Epithelial cell of esophagus (primary cell): ENCODE measurements at regions not wholly inside any gene's neighbourhood (a gene's known extent, or its start where the extent isn't known, plus 50 kb on each side); places are given as distances from the start of the nearest gene placed in this dataset.

Experiments
- DNase-seq: peaks from one replicate; pipeline ENCODE4 v3.0.0; 2010; ENCODE audit warnings: low read depth
- H3K4me3 ChIP-seq: 2 replicates; pipeline ENCODE4 v1.5.1; 2011; ENCODE audit warnings: mild to moderate bottlenecking, low read length, control low read depth
- TF ChIP-seq, protein P1 (sequence below): IDR thresholded peaks from 2 replicates; pipeline ENCODE4 v1.5.1; 2011; ENCODE audit warnings: low read depth, mild to moderate bottlenecking, low read length, control low read depth, inconsistent platforms; ENCODE audit not compliant: insufficient read depth; ENCODE audit errors: missing control alignments

DNA sequence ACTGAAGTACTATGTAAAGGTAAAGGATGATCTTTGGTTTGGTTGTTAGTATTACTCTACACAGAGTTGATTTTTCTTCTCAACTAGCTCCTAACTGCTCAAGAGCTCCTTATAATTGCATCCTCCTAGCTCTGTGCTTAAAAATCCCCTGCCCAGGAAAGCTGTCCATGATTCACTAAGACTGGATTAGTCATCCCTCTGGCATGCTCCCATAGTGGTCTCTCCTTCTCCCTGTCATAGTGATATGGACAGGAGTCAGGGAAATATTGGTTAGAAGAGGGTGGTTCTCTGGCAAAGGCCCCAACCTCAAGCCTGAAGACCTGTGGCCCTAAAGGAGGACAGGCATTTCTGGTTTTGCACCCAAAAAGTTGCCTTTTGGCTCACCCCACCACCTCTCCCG lies 242.3 kb upstream of the KCNIP4 start:
- peak; percentile 69 for DNase-seq
- H3K4me3 ChIP-seq: no peak overlapping the region
- TF ChIP-seq, protein P1, sequence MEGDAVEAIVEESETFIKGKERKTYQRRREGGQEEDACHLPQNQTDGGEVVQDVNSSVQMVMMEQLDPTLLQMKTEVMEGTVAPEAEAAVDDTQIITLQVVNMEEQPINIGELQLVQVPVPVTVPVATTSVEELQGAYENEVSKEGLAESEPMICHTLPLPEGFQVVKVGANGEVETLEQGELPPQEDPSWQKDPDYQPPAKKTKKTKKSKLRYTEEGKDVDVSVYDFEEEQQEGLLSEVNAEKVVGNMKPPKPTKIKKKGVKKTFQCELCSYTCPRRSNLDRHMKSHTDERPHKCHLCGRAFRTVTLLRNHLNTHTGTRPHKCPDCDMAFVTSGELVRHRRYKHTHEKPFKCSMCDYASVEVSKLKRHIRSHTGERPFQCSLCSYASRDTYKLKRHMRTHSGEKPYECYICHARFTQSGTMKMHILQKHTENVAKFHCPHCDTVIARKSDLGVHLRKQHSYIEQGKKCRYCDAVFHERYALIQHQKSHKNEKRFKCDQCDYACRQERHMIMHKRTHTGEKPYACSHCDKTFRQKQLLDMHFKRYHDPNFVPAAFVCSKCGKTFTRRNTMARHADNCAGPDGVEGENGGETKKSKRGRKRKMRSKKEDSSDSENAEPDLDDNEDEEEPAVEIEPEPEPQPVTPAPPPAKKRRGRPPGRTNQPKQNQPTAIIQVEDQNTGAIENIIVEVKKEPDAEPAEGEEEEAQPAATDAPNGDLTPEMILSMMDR: no peak

DNA sequence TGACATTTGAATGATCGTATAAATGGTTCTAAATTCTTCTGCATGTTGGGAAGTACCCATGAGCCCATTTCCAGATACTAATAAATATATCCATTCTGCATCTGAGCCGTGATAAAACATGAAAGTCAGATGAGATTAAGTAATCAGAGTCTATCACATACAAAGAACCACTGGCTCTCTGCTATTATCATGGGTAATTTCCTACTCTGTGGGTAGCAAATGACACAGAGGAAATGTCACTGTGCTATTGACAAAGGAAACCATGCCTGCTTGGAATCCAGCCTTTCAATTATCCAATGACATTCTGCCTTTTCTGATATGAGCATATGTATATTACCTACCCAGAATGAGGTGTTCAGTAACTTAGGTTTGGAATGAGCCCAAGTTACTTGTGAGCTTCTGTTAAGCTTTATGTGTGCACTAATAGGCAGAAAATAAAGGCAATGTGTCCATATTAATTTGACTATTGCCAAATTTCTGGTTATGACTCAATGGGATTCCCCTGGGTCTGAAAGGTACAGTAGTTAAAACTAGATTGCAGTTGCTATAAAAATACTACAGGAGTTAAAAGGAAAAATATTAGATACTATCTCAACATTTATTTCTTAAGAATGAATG lies 238.7 kb upstream of the KCNIP4 start:
- TF ChIP-seq, protein P1: no peak
- DNase-seq: peak; percentile 31
- no peak overlapping the region for H3K4me3 ChIP-seq

DNA sequence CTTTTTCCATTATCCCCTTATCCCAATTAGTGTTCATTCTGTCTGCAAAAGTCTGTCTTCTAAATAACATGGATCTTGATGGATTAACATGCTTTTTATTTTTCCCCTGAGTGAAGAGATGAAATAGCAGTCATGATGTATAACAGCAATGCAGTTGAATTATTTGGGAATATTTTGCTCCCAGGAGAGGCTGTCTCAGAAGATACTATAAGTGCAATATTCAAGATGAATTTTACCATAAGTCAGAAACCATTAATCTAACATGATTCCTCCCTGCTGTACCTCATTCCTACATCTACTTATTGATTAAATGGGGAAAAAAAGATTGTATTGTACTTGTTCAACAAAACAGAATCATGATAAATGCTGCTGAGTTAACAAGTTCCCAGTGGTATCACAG lies 233.2 kb upstream of the KCNIP4 start:
- no peak overlapping the region for H3K4me3 ChIP-seq
- TF ChIP-seq, protein P1: no peak
- DNase-seq: no peak

DNA sequence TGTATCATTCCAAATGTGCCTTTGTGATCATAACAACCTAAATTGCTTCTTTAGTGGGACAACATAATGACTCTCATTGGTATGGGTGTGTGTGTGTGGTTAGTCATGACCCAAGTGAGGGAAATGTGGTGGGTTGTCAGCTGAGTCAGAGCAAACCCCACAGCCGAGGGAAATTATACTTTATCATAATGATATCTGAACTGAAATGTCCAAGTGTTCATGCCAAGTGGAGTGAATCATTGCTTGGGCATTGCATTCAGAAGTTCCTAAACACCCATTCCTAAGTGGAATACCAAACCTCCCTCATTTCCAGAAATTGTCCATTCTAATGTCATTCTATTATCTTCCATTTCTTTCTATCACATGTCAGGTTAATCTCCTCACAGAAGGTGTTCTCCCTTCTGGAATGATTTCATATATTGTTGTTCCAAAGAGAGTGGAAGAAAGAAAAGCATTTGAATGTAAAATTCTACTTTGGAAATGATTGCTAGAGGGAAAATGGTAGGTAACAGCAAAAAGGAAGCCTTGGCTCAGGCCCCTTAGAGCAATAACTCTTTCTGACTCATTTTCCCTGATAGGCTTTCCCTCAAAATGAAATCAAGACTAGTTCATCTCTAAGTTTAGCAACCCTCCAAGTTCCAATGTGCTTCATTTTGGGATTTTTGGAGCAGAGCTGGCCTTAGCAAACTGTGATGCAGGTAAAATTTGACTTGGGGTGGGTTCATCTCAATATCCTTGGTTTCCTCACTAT lies 230.7 kb upstream of the KCNIP4 start:
- H3K4me3 ChIP-seq: no peak overlapping the region
- TF ChIP-seq, protein P1: no peak
- DNase-seq: peak; percentile 79

DNA sequence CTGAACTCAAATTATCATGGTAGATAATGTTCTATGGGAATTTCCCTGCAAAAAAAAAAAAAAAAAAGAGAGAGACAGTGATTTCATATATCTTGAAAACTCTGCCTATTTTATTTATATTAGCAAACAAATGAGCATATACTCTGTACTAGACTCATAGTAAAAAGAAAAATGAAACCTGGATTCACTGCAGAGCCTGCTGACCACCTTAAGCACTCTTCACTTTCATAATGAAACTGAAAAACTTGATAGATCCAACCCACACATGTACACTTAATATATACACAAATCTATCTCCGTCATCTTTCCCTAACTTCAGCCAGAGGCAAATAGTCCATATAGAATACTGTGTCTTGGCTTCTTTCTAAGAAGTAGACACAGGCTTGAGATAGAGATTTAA lies 226.1 kb upstream of the KCNIP4 start:
- no peak overlapping the region for H3K4me3 ChIP-seq
- TF ChIP-seq, protein P1: no peak

DNA sequence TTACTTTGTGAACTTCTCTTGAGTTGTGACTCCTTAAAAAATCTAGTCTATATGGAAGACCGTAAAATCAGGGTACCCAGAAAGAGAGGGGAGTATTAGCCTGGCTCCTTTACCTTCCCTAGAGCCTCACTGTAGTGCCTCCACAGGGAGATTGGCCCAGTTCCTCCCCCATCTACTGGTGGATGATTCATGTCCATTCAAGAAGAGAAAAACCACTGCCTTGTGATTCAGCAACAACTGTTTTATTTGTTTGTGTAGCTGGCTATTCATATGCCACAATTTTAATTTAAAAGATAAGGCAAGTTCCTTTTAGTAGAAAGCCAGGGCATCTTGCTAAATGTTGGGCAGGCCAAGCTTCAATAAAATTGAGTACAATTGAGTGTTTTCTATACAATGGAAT lies 221.8 kb upstream of the KCNIP4 start:
- peak; percentile 58 for DNase-seq

More for the DNA sequence above, 226.1 kb upstream of the KCNIP4 start:
- DNase-seq: no peak

More for the DNA sequence above, 221.8 kb upstream of the KCNIP4 start:
- TF ChIP-seq, protein P1: no peak
- no peak overlapping the region for H3K4me3 ChIP-seq
